GM18517 (cell line): ENCODE measurements at regions not wholly inside any gene's neighbourhood (a gene's known extent, or its start where the extent isn't known, plus 50 kb on each side); places are given as distances from the start of the nearest gene placed in this dataset.

Experiments
- ATAC-seq: cut with Tn5 transposase; IDR thresholded peaks from one replicate; pipeline ENCODE4 v1.9.1; 2021; ENCODE audit warnings: mild to moderate bottlenecking, moderate library complexity; ENCODE audit not compliant: unreplicated experiment

DNA sequence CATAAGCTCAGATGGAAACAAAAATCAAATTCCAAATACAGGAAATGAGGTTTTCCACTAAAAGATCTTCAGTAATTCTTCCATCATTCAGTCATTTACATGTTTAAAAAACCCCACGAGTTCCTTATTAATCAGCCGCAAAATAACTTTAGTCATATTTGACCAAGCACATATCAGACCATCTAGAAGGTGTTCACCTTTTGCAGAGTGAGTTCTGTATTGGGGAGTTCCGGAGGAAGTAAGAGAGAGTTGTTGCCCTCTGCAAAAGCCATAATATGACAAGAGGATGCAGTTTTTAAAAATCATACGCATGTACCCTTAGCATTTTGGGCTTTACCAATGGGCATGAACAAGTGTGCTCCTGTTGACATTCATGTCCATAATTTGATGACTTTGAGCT is 61.6 kb downstream of the CCR1 start:
- ATAC-seq = no peak

DNA sequence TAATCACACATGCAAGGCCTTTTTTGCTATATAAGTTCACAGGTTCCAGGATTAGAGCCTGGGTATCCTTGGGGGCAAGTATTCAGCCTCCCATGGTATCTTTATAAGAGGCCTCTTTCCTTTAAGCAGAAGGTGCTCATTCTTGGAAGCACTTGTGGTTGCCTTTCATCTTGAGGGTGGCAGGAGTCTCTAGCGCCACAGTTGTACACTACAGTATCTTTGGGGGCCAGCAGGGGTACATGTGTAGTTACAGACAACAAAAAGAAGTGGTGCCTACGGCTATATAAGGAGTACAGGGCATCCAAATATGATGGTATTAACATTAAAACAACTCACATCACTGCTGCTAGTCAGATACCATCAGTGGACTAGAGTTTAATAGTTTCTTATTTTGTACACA is 62.1 kb downstream of the CCR1 start:
- no peak for ATAC-seq

DNA sequence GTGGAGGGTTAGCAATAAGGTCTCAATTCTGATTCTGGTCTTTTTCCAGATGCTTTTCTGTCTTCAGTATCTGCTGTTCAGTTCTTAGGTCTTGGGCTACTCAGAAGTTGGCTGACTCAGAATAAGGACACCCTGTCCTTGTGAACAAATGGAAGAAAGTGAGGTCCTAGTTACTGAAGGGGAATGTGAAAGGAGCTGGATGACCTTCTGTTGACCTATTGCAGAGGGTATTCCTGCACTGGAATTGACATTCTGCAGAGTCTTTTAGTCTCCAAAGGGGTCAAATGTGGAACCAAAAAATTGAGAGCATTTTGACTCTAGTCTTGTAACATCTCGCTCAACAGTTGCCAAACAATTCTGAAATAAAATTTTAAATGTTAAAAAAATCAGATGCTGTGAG is 63.0 kb downstream of the CCR1 start:
- ATAC-seq = no peak

DNA sequence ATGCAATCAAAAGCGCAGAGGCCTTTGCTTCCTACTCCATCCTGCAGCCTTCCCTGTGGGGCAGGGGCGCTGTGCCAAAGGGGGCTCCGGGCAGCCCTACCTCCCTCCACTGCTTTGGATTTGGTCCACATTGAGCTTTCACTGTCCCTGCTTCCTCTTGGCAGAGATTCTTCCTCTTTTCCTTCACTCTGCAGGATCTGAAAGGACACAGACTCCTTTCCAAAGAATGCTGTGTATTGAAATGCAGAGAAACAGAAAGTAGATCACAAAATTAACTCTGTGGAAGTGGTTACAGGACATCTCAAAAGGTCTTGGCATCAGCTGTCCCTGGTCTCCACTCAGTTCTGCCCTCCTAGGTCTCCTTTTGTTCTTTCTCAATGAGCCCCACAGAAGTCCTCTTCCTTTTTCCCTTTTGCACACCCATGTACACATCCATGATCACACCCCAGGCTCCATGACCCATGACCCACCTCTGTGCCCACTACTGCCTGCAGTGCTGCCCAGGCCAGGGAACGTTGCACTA is 64.1 kb downstream of the CCR1 start:
- ATAC-seq = no peak

DNA sequence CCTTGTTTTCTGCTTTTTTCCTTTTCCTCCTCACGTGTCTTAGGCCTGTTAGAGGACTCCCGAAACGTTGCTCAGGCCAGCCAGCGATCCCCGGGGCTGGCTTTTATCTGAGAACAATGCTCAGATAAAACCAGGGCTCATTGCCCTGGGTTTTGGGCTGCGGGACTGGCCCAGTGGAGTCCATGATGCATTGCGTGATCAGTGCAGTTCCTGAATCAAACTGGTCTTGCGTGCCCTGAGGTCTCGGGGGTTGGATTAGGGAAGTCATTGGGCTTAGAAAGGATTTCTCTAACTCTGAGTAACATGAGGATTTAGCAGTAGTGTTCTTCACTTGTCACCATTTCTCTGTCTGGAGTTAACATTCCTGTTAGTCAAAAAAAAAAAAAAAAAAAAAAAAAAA is 66.3 kb downstream of the CCR1 start:
- no peak for ATAC-seq

DNA sequence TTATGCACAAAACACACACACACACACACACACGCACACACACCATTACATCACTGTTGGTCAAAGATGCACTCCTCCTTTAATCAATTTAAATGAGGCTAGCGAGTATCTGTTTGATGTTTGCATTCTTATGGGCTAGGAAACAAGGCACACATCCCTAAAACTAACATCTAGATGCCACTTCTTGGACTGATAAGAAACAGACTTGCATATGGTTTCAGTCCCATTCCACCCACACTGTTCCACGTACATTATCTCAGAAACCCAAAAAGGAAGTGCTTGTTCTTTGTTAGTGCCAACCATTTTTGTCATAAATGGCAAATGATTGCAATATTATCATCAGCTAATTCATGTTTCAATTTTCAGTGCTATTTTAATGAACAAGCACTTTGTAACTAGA is 69.5 kb downstream of the CCR1 start:
- ATAC-seq = no peak

DNA sequence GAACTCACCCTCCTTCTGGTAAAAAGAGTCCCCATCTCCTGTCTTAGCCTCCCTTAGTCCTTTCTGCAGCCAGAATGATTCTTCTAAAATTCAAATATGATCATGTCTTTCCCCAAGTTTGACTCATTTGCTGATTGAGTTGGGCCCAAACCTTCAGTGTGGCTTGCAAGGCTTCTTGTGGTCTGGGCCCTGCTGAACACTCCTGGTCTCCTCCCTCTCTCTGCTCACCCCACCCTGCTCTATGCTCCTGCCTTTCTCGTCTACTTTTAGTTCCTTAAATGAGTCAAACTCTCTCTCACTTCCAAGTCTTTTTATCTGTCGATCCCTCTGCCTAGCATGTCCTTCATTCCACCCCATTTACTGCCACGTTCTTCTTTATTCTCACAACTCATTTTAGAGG is 72.6 kb downstream of the CCR1 start:
- ATAC-seq = no peak

DNA sequence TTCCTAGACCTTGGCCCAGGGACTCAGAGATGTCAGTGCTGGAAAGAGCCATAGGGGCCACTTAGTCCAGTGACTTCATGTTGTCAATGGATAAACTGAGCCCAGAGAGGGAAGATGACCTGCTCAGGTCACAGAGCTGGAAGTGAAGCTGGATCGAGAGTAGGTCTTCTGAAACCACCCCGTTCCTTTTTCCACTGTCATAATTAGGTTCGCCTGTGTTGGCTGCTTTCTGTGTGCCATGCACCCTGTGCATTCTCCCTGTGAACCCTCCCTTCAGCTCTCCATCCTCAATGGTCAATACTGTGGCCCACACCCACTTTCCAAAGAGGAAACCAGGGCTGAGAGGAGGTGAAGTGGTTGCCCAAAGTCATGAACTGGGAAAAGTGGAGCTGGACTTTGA is 74.8 kb downstream of the CCR1 start:
- ATAC-seq = no peak

DNA sequence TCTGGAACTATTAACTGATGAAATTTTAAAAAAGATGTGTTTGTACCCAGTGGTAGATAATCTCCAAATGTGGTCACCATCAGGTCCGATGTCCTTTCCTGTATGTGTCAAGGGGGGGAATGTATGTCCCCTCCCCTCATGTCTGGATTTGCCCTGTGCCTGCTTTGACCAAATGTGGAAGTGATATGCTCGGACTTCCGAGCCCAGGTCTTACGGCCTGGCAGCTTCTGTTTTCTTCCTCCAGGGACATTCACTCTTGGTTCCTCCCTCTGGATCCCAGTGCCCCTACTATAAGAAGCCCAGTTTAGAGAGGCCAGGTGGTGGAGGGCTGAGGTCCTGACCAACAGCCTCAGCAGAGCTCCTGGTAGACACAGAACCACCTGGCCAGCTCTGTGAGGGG is 75.5 kb downstream of the CCR1 start:
- ATAC-seq = no peak

DNA sequence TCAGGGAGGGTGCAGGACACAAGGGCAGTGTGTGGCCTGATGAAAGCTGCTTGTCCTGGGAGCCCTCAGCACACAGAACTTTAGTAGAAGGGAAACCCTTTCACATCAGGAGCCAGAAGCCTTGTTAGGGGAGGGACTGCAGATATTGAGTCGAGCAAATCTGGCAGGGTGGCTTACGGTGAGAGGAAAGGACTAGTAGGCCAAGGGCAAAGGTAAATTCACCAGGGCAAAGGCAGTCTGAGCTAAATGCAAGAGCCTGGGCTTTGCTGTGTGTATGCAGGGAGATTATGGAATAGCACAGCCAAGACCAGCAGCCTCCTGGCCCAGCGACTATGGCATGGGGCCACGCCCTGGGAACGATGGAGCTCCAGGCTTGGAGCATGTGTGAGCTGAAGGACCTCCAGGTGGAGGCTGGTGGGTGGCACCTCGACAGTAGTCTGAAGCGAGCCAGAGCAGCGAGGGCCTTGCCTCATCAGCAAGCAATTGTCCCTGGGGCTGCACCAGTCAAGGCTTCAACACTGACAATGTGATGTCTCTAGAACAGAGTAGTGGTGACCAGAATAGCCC is 76.1 kb downstream of the CCR1 start:
- ATAC-seq = no peak

DNA sequence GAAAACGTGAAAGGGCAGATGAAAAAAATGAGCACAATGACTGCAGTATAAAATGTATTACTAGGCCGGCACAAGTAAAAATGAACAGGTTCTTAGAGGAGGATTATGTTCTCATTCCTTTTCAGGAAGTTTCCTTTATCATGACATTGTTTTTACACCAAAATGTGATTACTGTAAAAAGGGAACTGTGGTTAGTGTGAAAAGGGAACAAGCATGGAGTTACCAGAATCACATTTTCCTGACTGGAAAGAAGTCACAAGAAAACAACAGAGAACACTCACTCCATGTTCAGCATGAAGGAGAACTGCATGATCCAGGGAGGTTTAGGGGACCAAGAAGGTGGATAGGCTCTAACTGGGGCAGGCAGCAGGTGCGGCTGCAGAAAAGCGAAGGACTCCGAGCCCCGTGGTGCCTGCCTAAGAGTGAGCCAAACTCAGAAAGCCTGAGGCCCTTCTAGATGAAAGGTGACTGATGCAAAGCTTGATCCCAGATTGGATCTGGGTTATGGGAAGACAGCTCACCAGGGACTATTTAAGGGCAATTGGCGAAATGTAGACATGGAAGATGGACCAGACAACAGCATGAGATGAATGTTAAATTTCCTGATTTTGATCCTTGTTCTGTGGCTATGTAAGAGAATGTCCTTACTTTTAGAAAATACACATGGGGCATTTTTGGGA is 77.3 kb downstream of the CCR1 start:
- ATAC-seq = no peak

DNA sequence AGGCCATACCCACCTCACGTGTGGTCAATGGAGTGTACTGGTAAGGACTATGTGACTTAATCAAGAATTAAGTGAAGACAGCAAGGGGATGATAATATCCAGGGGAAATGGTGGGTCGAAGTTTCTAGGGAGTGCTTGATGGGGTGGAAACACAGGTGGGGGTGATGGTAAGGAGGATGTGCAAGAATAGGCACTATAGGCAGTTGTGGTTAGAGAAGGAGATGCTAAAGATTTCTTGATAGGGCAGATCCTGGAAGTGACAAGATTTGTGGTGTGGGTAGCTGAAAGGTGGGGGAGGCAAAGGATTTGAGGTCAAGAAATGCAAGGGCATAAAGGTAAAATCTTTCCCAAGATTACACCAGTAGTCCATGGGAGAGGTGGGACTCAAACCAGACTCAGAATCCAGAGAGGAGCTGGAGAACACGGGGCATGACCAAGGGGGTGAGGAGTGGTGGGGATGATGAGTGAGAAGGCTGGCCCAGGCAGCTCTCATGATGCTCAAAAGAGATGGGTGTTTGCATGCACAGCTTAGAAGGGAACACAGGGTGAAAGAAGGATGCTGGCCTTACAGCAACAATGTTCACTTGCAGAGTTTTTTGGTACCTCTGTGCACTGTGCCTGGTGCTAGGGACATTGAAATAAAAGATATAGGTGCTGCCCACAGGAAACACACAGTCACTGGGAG is 78.4 kb downstream of the CCR1 start:
- ATAC-seq = no peak

DNA sequence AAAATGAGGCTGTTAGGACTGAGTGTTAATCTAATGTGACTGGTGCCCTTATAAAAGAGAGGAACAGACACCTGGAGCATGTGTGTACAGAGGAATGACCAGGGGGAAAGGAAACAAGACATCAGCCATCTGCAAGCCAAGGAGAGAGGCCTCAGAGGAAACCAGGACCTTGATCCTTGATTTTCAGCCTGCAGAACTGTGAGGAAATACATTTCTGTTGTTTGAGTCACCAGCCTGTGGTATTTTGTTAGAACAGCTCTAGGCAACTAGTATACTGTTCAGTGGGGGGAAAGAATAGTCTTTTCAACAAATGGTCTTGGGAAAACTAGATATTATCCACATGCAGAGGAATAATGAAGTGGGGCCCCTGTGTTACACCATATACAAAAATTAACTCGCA is 80.6 kb downstream of the CCR1 start:
- ATAC-seq = no peak

DNA sequence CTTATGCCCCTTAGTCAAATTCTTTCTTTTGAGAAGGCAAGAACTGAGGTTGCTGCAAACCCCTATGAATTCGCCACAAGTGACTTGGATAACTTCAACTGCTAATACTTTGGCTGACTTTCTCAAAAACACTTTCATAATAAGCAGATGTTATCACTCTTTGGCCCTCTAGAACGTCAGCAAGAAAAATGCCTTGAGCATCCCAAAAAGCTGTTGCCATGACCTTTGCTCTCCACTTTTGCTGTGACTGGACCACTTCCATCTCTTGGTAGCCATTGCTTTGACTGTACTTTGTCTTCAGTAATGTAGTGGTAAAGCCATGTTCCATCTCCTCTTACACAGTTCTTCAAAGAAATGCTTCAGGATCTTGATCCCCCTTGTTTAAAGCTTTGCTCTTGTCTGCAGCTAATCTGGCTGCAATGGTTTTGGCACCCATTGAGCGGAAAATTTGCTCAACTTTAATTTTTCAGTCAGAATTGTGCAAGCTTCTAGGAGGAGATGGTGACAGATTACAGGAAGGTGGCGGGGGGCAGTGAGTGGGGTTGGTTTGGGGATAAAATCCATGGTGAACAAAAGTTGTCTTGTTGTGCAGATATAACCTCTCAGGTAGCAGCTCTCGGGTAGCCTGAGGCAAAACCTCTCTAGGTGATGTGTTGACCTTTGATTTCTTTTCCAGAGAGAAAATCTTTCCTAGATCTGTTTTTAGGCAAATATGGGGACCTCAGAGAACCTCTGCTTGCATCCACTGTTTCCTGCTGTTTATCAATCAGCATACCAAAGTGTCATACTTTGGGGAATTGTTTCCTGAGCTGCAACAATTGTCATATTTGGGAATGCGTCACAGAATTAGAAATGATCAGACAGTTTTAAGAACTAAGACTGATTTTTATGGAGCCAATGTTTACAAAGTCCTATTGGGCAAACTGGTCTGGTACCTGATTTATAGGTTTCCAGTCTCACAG is 83.6 kb downstream of the CCR1 start:
- ATAC-seq = no peak

DNA sequence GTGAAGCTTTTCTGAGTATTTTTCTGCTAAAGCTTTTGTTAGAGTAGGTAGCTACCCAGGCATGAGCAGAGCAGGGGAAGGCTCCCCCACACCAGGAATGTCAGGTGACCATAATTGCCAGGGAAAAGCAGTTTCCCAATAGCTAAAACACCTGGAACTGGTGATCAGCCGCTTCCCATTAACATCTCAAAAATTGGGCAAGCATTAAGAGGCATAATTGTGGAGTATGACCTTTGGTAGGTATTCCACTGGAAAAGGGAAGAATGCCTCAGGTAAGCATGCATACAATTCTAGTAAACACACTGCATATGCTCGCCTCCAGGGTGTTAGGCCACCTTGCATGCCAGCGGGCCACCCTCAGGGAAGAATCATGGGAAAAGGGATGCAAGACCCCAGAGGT is 84.5 kb downstream of the CCR1 start:
- ATAC-seq = no peak

DNA sequence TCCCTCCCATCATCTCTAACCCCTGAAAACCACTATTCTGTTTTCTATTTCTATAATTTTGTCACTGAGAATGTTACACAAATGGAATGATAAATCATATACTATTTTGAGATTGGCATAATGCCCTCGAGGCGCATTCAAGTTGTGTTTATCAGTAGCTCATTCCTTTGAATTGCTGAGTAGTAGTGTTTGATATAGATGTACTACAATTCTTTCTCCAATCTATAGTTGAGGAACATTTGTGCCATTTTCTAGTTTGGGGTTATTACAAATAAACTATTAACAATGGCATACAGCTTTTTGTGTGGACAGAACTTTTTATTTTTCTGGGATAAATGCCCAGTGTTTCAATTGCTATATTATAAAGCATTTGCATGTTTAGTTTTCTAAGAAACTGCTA is 86.0 kb downstream of the CCR1 start:
- ATAC-seq = no peak

DNA sequence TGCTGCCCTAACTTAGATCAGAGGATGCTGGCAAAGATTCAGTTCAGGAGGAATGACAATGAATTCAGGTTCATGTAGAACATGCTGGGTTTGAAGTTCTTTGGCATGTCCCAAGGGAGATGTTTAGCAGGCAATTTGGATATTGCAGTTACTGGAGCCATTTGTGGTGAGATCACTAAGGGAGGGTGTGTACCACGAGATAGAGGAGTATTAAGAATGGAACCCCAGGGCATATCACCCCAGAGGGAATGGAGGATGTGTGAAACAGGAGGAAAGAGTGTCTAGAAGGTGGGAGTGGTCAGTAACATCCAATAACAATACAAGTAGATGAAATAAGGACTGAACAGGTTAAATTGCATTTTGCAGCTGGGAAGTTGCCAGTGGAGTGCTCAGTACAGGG is 87.1 kb downstream of the CCR1 start:
- ATAC-seq = no peak

DNA sequence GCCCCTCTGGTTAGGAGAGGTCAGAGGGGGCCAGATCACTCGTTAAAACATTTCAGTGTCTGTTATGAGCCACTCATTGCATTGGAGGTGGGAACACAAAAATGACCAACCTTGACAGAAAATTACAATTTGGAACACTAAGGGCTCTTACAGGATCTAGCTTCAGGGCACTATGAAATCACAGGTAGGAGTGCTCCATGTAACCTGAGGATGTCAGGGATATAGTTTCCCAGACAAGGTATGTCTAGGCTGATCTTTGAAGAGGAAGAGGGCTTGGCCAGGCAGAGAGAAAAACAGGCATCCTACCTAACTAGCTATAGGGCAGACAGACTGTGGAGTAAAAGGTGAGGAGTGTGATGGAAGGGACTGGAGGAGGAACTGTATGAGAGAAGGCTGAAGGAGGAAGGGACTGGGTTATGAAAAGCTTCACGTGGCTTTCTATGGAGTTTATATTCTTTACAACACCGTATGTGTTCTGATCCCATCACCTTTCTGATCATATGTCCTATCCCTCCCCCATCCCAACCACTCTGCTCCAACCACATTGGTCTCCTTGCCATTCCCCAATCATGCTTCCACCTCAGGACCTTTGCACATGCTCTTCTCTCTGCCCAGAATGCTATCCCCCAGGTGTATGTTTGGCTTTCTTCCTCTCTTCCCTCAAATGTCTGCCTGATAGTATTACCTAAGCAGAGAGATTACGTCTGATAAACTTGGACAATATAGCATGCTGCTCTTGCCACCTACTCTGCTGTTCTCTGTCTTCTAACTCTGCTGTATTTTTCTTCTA is 88.2 kb downstream of the CCR1 start:
- ATAC-seq = no peak

DNA sequence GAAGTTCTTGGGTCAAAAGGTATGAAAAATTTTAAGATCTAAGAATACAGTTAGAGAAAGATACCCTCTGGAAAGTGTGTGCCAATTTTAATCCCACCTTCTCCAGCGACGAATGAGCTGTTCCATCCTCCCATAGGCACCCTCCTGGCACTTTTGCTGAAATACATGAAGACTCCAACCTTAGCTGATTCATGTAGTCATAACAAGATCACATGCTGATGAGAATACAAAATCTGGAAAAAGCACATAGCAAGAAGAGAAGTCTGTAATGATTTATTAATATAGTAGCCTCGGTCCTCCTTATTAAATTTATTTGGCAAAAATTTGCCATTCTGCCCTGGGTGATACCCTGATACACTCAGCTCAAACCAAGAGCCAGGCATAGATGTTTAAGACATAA is 88.9 kb downstream of the CCR1 start:
- ATAC-seq = no peak

DNA sequence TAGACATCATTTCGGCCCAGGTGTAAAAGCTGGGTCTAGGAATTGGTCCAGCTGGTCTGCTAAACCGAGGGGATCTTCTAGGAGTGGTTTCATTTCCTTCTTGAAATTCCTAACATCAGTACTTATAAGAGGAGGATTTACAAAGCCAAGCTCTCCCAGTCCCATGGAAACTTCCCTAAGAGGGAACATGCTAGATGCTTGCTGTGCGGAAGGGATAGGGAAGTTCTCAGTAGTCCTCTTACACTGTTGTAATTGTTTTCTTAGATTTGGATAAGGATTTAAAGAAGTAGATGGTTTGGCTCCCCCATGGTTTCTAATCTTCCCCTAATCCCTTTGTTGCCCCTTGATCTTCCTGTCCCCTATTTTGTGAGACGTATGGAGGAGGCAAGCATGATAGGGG is 89.7 kb upstream of the XCR1 start:
- no peak for ATAC-seq
